SK-N-SH treated with all-trans-retinoic acid at 6 μM for 48 hours (cell line): ENCODE measurements at regions not wholly inside any gene's neighbourhood (a gene's known extent, or its start where the extent isn't known, plus 50 kb on each side); places are given as distances from the start of the nearest gene placed in this dataset.

ENCODE experiments used
- ARNTL ChIP-seq: fragments of 450-650 bp; formaldehyde crosslinking; IDR thresholded peaks from 2 replicates; pipeline ENCODE4 v1.5.0; 2020; ENCODE audit warnings: low read depth, mild to moderate bottlenecking, moderate library complexity, borderline replicate concordance
- BACH2 ChIP-seq: fragments of 250-450 bp; sonication (Bioruptor Pico); IDR thresholded peaks from 2 replicates; pipeline ENCODE4 v1.9.0; 2021; ENCODE audit warnings: mild to moderate bottlenecking, borderline replicate concordance
- POU6F1 ChIP-seq: fragments of 250-450 bp; sonication (Bioruptor Pico); IDR thresholded peaks from 2 replicates; pipeline ENCODE4 v1.8.0; 2021; ENCODE audit warnings: low read depth, mild to moderate bottlenecking, moderate library complexity, borderline replicate concordance
- RARB ChIP-seq: fragments of 250-450 bp; sonication (Bioruptor Pico); IDR thresholded peaks from 2 replicates; pipeline ENCODE4 v1.8.0; 2021; ENCODE audit warnings: mild to moderate bottlenecking, moderate library complexity
- SNAI2 ChIP-seq: fragments of 250-450 bp; sonication (Bioruptor Pico); IDR thresholded peaks from 2 replicates; pipeline ENCODE4 v1.5.0; 2020; ENCODE audit warnings: mild to moderate bottlenecking, moderate library complexity
- ZC3H10 ChIP-seq: fragments of 250-450 bp; sonication (Bioruptor Pico); IDR thresholded peaks from 2 replicates; pipeline ENCODE4 v1.5.1; 2021; ENCODE audit warnings: mild to moderate bottlenecking, moderate library complexity
- ZFP3 ChIP-seq: fragments of 250-450 bp; sonication (Bioruptor Pico); IDR thresholded peaks from 2 replicates; pipeline ENCODE4 v1.5.0; 2020; ENCODE audit warnings: mild to moderate bottlenecking, moderate library complexity
- ZFP30 ChIP-seq: fragments of 450-650 bp; formaldehyde crosslinking; IDR thresholded peaks from 2 replicates; pipeline ENCODE4 v1.5.0; 2022; ENCODE audit warnings: mild to moderate bottlenecking, moderate library complexity
- ZNF8 ChIP-seq: fragments of 450-650 bp; formaldehyde crosslinking; IDR thresholded peaks from 2 replicates; pipeline ENCODE4 v1.5.0; 2020; ENCODE audit warnings: mild to moderate bottlenecking, moderate library complexity

DNA sequence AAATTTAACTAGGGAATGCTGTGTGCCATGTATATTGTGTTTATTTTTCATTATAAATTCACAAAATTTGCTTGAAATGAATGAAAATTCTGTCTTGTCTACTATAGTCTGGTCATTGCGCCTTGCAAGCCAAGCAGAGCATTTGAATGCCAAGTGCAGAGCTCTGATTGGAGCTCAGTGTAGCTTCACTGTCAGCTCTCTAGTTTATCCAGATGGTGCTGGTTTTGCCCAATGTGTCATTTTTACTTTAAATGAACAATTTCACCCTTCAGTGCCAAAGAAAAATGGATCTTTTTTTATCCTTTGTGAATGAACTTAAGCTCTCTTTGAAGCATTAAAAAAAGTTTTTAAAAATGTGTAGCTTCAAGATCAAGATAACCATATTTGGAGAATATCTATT lies 225.6 kb upstream of the CACNA2D1 start:
- no peak for TF ChIP-seq ZNF8 (CRISPR knock-in tag)
- TF ChIP-seq POU6F1: no peak
- no peak for TF ChIP-seq BACH2 (CRISPR knock-in tag)
- TF ChIP-seq ARNTL (CRISPR knock-in tag): no peak
- TF ChIP-seq RARB (CRISPR knock-in tag): no peak
- no peak for TF ChIP-seq ZFP30
- no peak for TF ChIP-seq SNAI2 (CRISPR knock-in tag)
- TF ChIP-seq ZC3H10: no peak
- no peak for TF ChIP-seq ZFP3 (CRISPR knock-in tag)
